CD1c-positive myeloid dendritic cell (primary cell): ENCODE measurements at regions not wholly inside any gene's neighbourhood (a gene's known extent, or its start where the extent isn't known, plus 50 kb on each side); places are given as distances from the start of the nearest gene placed in this dataset.
"Not testable (repeated sequence)": the region's sequence is repeated elsewhere in the genome, so short reads cannot be mapped to it uniquely, and the experiment has no call there.

Experiments used
- DNase-seq: peaks from one replicate; pipeline ENCODE4 v3.0.0-alpha.2; 2016; ENCODE audit errors: extremely low spot score

DNA sequence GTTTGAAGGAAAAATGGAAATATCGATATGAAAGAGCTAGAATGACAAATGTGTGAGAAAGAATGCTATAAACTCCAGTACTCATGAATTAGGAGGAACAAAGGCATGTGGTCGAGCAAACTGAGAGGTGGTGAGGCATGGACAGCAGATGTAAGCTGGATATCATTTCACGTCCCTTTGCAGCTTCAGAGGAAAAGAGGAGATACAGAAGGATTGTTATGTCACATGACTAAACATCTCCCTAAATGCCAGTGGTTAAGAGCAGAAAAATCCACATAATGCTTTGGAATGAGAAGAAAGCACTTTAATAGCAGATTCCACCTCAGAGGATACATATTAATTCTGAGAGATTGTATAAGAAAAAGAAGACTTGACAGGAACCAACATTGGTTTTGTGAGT is 248.7 kb downstream of the ZIC4 start:
- DNase-seq = no peak

DNA sequence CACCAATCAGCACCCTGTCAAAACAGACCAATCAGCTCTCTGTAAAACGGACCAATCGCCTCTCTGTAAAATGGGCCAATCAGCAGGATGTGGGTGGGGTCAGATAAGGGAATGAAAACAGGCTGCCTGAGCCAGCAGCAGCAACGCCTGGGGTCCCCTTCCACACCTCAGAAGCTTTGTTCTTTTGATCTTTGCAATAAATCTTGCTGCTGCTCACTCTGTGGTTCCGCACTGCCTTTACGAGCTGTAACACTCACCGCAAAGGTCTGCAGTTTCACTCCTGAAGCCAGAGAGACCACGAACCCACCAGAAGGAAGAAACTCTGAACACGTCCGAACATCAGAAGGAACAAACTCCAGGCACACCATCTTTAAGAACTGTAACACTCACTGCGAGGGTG is 251.4 kb downstream of the ZIC4 start:
- DNase-seq = not testable (repeated sequence)

DNA sequence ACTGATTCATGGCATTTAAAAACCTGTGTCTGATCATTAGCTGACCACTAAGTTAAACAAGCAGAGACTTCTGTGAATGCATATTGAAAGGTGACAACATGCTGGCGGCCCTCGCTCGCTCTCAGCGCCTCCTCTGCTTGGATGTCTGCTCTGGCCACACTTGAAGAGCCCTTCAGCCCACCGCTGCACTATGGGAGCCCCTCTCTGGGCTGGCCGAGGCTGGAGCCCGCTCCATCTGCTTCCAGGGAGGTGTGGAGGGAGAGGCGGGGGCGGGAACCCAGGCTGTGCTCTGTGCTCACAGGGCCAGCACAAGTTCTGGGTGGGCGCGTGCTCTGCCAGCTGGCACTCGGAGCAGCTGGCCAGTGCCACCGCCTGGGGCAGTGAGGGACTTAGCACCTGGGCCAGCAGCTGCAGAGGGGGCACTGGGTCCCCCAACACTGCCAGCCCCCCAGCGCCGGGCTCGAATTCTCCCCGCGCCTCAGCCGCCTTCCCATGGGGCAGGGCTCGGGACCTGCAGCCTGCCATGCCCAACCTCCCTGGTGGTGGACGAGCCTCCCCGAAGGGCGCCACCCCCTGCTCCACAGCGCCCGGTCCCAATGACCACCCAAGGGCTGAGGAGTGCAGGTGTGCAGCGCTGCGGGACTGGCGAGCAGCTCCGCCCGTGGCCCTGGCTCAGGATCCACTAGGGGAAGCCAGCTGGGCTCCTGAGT is 252.4 kb downstream of the ZIC4 start:
- no peak for DNase-seq

DNA sequence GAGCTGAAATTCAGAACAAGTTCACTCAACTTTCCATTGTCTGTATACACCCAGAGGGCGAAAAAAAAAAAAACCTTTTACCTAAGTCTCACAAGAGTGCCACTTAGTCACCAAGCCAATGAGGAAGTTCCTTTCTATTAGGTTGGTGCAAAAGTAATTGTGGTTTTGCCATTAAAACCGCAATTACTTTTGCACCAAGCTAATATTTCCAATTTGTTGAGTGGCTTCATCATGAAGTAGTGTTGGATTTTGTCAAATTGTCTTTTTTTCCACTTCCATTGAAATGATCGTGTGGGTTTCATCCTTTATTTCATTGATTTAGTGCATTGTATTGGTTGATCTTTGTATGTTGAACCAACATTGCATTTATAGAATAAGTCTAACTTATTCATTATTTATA is 253.9 kb downstream of the ZIC4 start:
- no peak for DNase-seq

DNA sequence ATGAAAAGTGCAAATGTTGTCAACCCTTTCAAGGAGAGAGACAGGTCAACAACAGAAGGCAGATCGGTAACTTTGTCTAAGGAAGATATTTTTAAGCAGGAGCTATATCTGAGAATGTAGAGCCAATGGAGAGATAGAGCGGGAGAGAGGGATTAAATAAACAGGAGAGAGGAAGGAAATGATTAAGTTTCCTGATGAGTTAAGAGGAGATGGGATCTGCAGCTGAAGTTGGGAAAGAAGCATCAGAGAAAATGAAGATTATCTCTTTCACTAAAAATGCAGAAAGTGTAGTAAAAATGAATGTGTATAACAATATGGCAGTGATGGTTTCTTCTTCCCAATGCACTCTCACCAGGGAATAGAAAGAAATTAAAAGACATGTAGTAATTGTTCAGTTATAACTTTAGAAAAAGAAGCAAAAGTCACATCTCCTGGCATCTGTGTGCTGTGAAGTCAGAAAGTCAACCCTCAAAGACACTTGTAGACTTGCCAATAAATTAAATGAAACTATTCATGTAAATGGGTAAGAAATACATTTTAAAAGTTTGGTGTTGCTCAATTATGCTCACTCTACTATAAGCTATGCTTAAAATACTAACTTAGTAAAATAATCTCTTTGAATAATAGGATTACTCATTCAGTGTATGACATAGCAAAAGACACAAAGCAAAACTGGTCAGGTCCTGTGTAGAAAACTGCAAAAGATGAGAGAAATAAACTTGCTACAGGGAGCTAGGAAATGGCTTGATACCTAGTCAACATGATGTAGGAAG is 264.6 kb downstream of the ZIC4 start:
- DNase-seq = no peak

DNA sequence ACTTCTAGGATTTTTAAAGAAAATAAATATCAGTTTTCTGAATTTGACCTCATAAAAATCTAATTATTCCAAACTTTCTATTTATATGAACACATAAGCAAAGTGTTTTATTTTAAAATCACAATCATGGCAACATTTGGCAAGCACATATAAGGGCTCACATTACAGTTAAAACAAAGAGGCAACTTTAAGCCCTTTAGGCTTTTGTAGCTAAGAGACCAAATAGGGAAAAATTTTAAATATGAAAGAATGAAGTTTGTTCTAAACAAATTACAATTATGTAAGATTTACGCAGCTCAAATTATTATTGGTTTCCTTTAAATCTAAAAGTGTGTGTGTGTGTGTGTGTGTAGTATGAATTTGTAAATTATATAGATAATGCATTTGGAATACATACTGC is 267.0 kb downstream of the ZIC4 start:
- no peak for DNase-seq

DNA sequence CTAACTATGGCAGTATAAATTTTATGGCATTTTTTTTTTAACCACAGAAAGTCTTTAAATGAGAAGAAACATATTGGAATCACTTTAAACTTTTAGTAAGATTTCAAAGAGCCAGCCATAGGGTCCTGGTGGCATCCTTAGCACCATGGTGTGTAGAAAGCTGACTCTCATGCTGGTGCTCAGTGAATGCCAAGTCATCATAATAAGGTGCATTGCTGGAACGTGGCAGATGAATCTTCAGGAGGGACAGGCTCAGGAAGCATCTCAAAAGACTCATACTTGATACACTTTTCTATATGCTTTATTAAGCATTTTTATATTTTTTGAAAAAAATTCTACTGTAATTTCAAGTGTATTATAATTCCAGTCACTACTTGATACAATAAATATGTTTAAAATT is 274.2 kb downstream of the ZIC4 start:
- no peak for DNase-seq

DNA sequence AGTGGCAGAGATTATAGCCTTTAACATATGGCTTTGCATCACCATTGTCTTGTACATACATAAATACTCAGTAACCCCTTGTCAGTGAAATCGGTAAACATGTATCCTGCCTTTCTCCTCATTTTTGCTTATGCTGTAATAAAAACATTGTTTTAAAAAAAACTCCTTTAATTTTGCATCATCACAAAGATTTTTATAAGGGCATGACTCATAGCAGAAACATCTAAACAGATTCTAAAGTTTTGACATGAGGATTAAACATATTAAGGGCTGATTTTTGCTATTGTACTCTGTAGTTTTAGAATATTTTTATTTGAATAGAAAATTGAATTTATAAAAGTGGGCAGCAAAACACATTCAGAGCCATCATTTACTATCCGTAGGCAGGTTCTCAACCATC is 275.9 kb downstream of the ZIC4 start:
- no peak for DNase-seq

DNA sequence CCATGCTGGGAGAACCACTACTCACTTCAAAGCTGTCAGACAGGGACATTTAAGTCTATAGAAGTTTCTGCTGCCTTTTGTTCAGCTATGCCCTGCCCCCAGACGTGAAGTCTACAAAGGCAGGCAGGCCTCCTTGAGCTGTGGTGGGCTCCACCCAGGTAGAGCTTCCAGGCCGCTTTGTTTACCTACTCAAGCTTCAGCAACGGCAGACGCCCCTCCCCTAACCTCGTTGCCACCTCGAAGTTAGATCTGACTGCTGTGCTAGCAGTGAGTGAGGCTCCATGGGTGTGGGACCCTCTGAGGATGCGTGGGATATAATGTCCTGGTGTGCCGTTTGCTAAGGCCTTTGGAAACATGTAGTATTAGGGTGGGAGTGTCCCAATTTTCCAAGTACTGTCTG is 276.7 kb downstream of the ZIC4 start:
- no peak for DNase-seq

DNA sequence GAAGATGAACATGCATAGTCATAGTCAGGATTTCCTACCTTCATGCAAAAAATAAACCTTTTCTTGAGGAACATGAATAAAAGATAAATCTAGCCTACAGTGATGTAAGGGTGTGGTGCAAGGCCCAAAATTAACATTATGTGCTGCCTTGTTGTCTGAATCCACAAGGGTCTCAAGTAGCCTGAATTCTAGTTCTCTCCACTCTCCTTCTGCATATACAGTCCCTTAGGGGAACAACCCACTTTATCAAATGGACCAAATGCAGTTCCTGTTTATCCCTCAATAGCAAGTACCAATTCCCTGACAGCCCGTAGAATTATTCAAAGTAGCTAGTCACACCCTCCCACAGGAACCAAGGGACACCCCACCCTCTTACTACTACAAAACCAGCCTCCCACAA is 284.0 kb downstream of the ZIC4 start:
- no peak for DNase-seq

DNA sequence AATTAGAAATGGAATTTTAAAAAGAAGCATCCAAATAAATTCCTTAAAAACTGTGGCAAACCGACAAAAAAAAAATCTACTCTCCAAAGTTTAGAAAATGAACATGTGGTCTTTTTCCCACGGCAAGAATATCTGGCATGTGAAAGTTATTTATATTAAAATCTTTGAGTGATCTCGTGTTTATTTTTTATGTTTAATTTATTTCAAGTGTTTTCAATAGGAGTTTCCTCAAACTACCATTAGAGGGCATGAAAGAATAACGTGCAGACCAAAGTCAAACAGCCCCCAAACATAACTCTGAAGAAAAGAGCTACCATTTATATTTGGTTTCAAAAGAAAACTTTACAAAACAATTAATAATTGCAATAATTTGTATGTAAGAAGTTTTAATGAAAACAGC is 286.4 kb downstream of the ZIC4 start:
- DNase-seq = no peak

DNA sequence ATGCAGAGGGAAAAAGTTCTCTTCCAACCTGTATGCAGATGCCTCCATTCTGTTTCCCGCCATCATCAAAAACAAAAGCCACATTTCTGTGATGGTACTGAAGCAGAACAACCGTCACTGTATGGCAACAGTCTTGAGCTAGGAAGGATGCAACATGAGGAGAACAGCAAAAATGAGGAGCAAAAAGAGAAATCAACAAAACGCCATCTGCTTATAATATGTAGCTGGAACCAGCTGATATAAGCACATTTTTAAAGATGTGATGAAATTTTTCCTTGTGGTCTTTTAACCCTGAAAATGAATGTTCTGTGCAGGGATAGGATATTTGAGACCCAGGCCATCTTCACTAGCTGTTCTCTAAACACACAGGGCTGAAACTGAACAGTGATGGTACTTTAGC is 287.0 kb downstream of the ZIC4 start:
- DNase-seq = no peak

DNA sequence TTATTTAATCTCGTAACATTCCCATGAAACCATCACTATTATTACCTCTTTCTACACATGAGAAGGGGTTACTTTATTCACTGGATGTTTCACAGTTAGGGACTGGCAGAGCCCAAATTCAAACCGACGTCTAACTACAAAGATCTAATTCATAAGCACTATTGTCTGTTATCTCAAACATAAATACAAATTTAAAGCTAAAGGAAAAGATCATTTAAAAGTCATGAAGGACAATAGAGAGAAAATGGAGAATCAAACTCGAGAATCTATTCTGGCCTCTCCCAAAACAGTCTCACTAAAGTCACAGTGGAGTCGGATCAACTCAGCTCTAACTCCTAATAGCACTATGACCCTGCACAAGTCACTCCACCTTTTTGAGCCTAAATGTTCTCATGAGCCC is 287.7 kb downstream of the ZIC4 start:
- DNase-seq = no peak

DNA sequence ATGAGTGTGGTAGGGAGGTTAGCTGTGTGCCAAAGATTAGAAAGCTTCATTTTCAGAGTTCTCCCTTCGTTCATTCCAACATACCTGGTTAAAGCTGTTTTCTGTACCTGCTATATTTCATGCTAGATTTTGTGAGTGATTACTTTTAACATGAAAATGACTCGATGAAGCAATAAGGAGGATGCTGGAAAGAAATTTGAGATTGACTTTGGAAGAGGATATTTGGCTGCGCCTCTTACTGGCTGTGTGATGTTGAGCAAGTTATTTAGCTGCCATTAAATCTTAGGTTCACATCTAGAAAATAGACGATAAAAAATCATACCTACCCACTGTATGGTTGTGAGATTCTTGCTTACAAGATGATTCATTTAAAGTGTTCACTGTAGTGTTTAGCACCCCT is 288.7 kb downstream of the ZIC4 start:
- DNase-seq = no peak

DNA sequence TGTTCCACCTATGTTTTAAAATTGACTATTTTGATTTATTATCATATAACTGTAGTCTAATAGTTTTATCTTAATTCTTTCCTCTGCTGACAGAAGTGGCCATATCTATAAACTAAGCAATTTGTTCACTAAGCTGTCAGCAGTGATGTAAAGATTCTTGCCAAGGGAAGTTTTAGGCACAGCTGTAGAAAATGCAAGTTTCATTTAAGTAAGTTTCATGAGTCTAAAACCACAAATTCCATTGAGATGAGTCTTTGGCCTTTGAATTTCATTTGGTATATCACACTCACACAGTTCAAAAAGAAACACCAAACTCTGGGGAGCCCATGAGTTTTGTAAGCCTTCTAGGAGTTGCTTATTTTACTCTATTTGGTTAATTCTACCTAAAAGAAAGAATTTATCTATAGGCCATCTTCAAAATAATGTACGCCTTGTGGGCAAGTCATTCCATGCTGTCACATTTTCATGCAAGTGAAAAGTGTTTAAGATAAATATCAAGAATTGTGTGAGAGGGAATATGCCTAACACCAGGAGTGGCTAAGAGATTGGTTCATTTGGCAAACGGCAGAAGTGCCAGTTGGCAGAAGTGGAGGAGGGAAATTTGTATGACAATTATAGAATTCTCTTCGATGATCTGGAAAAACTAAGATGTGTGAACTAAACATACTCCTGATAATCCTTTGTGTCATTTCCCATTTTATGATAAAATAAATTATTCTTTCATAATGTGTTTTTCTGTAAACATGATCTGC is 292.9 kb downstream of the ZIC4 start:
- DNase-seq = no peak

DNA sequence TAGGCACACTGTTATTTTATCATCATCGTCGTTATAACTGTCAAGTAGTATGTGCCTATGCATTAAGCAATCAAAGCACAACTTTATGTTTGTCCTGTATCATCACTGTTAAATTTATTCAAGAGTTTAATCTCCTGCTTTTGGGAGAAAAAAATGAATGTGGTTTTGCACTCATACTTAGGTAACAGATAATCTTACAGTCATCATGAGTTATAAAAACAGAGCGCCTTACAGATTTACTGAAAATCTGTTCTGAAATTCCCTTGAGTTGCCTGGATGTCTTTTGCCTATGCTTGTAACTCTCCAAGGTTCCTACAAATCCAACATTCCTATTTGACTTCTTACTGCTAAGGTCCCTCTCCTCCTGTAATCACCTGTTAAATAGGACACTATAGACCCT is 307.3 kb downstream of the ZIC4 start:
- DNase-seq = no peak

DNA sequence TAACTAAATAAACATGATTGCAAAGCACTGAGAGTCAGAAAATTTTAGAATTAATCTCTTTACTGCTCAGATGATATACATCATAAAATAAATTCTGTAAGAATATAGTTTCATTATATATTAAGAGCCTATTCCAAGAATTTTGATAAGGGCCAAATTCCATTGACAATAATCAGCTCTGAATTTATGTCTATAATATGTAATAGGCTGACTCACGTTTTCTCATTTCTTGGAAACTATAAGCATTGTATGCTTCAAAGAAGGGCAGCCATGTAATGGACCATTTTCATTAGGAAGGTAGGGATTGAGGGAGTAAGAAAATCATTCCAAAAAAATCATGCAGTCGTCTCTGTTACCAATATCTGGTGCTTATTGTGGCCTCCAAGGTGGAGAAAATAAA is 315.9 kb downstream of the ZIC4 start:
- no peak for DNase-seq

DNA sequence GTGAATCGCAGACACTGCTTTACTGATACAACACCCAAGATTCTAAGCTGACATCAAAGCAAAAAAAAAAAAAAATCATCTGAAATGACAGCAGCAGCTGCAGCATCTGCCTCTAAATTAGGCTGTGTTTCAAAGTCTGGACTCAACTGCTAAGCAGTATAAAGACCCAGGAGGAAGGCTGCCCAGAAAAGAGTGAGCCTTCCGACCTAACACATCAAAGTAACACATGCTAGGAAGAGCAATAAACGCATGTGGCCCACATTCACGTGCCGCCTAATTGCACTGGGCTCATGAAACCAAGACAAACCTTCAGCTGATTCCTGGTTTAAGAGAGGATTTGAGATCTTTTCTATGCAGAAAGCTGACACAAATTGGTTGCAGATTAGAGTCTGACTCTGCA is 317.1 kb downstream of the ZIC4 start:
- DNase-seq = no peak

DNA sequence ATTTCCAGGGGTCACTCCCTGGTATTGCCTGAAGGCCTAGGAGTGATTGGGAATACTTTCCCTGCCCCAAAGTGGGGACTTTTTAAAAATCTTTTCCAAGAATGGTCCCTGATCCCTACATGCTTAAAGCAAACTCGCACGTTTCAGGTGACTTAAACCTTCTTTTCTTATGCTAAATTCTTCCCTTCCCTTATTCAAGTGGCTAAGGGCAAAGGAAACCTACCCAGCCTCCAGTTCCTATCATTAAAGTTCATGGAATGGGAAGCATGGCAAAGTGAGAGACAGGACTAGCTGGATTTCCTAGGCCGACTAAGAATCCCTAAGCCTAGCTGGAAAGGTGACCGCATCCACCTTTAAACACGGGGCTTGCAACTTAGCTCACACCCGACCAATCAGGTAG is 346.8 kb downstream of the ZIC4 start:
- DNase-seq = not testable (repeated sequence)

DNA sequence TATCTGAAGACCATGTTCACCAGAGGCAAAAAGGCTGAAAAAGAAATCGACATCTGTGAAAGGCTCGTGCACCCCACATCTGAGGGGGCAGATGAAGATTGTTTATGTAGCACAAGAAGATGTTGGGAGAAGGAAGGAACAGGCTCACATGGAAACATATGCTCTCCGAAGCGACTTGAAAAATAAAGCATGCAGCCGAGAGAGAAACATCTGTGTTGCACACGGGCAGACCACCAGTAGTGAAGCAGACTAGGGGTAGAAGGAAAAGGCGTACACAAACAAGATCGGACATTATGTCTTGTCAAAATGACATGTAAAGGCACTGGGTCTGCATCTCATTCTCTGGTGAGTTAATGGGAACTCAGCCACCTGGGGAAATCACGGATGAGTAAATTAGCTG is 356.5 kb downstream of the ZIC4 start:
- no peak for DNase-seq

DNA sequence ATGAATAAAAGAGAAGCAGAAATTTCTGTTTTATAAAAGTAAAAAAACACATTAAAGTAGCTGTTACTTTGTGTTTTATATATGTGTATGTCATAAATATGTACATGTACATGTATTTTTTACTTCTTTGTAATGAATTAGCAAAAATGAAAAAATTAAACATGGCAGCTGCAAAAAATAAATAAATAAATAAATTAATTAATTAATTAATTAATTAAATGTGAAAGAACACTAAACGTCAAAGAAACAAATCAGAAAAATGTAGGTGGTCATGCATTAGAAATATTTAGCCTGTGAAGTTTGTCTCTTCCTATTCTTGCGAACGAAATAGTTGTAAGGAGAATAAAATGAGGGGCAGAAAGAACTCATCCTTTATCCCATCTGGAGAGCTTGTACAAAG is 357.0 kb downstream of the ZIC4 start:
- DNase-seq = no peak

DNA sequence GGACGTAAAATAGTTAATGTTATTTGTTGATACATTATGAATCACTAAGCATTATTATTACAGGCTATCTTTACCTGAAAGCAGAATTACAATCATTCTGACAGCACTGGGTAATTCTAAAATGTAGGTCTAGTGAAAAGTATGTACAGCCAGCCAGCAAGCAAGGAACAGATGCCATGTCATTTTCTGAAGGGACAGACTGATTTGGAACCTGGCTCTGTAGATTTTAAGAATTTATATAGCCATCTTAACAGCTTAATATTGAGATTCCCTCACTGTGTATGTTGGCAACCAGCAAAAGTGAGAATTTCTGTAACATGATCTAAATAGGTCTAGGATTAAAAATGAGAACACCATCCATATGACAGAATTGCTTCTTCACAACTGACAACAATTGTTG is 359.4 kb downstream of the ZIC4 start:
- DNase-seq = no peak

DNA sequence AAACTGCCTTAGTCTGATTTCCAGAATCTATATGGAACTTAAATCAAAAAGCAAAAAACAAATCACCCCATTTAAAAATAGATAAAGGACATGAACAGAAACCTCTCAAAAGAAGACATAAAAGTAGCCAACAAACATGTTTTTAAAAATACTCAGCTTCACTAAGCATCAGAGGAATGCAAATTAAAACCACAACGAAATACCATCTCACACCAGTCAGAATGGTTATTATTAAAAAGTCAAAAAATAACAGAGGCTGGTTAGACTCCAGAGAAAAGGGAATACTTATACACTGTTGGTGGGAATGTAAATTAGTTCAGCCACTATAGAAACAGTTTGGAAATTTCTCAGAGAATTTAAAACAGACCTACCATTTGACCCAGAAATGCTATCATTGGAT is 367.9 kb downstream of the ZIC4 start:
- DNase-seq = no peak
